GM12864 (cell line): ENCODE measurements at regions not wholly inside any gene's neighbourhood (a gene's known extent, or its start where the extent isn't known, plus 50 kb on each side); places are given as distances from the start of the nearest gene placed in this dataset.
"Not testable (repeated sequence)": the region's sequence is repeated elsewhere in the genome, so short reads cannot be mapped to it uniquely, and the experiment has no call there.

Experiments used
- DNase-seq: peaks from one replicate; pipeline ENCODE4 v3.0.0-alpha.2; 2011; ENCODE audit warnings: low read depth
- H3K4me3 ChIP-seq: 2 replicates; pipeline ENCODE4 v1.5.1; 2011; ENCODE audit warnings: mild to moderate bottlenecking, low read depth, low read length, control low read depth
- CTCF ChIP-seq: IDR thresholded peaks from 2 replicates; pipeline ENCODE4 v1.5.1; 2011; ENCODE audit warnings: low read depth, mild to moderate bottlenecking, moderate library complexity, low read length, control low read depth, inconsistent platforms; ENCODE audit errors: missing control alignments

GRCh38 chr6:140533526-140533925 lies 1159.1 kb upstream of the CITED2 start:
- DNase-seq: no peak
- TF ChIP-seq CTCF: no peak
- H3K4me3 ChIP-seq: no peak overlapping the region

- no peak overlapping the region for H3K4me3 ChIP-seq
- DNase-seq: no peak
- TF ChIP-seq CTCF: no peak
Observed at GRCh38 chr6:140504776-140505175, 1130.3 kb upstream of the CITED2 start.

- TF ChIP-seq CTCF: no peak
- no peak overlapping the region for H3K4me3 ChIP-seq
- DNase-seq: no peak
Observed at GRCh38 chr6:140500849-140501248, 1126.4 kb upstream of the CITED2 start.

GRCh38 chr6:140499607-140500006 lies 1125.2 kb upstream of the CITED2 start:
- TF ChIP-seq CTCF: no peak
- DNase-seq: no peak
- no peak overlapping the region for H3K4me3 ChIP-seq

- no peak for TF ChIP-seq CTCF
- no peak for DNase-seq
- H3K4me3 ChIP-seq: no peak overlapping the region
Observed at GRCh38 chr6:140494321-140495108, 1120.1 kb upstream of the CITED2 start.

- not testable (repeated sequence) for DNase-seq
Observed at GRCh38 chr6:140493470-140493869, 1119.0 kb upstream of the CITED2 start.

GRCh38 chr6:140490081-140490480 lies 1115.6 kb upstream of the CITED2 start:
- DNase-seq: no peak
- TF ChIP-seq CTCF: no peak
- H3K4me3 ChIP-seq: no peak overlapping the region

More at GRCh38 chr6:140493470-140493869, 1119.0 kb upstream of the CITED2 start:
- H3K4me3 ChIP-seq: not testable (repeated sequence)
